Tibial nerve (tissue), 4 donors: ENCODE measurements at regions not wholly inside any gene's neighbourhood (a gene's known extent, or its start where the extent isn't known, plus 50 kb on each side); places are given as distances from the start of the nearest gene placed in this dataset.

Experiments
- DNase-seq, 2 donors: peaks; one replicate each; pipeline ENCODE4 v3.0.0-alpha.2; 2019; ENCODE audit warnings: low spot score in 2 of 2
- H3K27ac ChIP-seq, 4 donors: fragments of 200-600 bp; sonication (generic) in 3 of 4; one replicate each; pipeline ENCODE4 v1.5.1; 2017 to 2019; ENCODE audit warnings: mild to moderate bottlenecking in 1 of 4
- H3K27me3 ChIP-seq, 2 donors: fragments of 200-600 bp; sonication (generic) in 1 of 2; one replicate each; pipeline versions ENCODE4 v1.5.1 to v1.6.0; 2017 to 2019
- H3K36me3 ChIP-seq, 3 donors: fragments of 200-600 bp; sonication (generic); one replicate each; pipeline ENCODE4 v1.5.1; 2018 to 2019
- H3K4me1 ChIP-seq, 4 donors: fragments of 200-600 bp; sonication (generic) in 3 of 4; one replicate each; pipeline ENCODE4 v1.5.1; 2017 to 2019
- H3K4me3 ChIP-seq, 4 donors: fragments of 200-600 bp; sonication (generic) in 3 of 4; one replicate each; pipeline ENCODE4 v1.5.1; 2017 to 2019; ENCODE audit warnings: mild to moderate bottlenecking in 1 of 4, moderate library complexity in 1 of 4
- H3K9me3 ChIP-seq, 4 donors: fragments of 200-600 bp; sonication (generic) in 3 of 4; one replicate each; pipeline ENCODE4 v1.5.1; 2017 to 2019
- CTCF ChIP-seq, 5 experiments: fragments of 200-600 bp in 3 of 5; fragments of 450-650 bp in 2 of 5; sonication (generic) in 3 of 5; IDR thresholded peaks; one replicate each; pipeline ENCODE4 v1.5.1; 2016 to 2019; ENCODE audit warnings: antibody characterized with exemption in 5 of 5, mild to moderate bottlenecking in 3 of 5, moderate library complexity in 2 of 5
- EP300 ChIP-seq, 2 donors: sonication (generic); formaldehyde crosslinking; IDR thresholded peaks; one replicate each; pipeline ENCODE4 v1.6.1; 2017; ENCODE audit warnings: antibody characterized with exemption in 2 of 2, mild to moderate bottlenecking in 1 of 2
- POLR2A ChIP-seq, 2 donors: fragments of 450-650 bp; IDR thresholded peaks; one replicate each; pipeline ENCODE4 v1.6.1; 2017; ENCODE audit warnings: antibody characterized with exemption in 2 of 2, mild to moderate bottlenecking in 2 of 2, moderate library complexity in 2 of 2
- WGBS, 2 donors: methylation state at CpG; one replicate each; pipeline ENCODE4 v1.1.5; 2018; 5-methylcytosine and 5-hydroxymethylcytosine counted together

GRCh38 chr10:121310151-121310711, 288.0 kb downstream of the FGFR2 start:
- H3K4me3 ChIP-seq = no peak overlapping the region

GRCh38 chr10:121311812-121312443, 286.3 kb downstream of the FGFR2 start:
- H3K4me1 ChIP-seq = peaks cover 0 to 8% (median 0%) of the 10 kb centered on the region in 4 donors
- DNase-seq = no peak
- no peak for TF ChIP-seq CTCF (IDR thresholded peaks at IDR 0.05)
- TF ChIP-seq POLR2A (IDR thresholded peaks at IDR 0.05) = no peak
- no peak for TF ChIP-seq EP300 (IDR thresholded peaks at IDR 0.05)
- no peaks in the 10 kb centered on the region for H3K9me3 ChIP-seq
- WGBS, 2 donors = 45 to 52% methylated on average over 7 of the region's 7 CpGs
- no peaks in the 10 kb centered on the region for H3K36me3 ChIP-seq
- H3K4me3 ChIP-seq = no peak overlapping the region
- no peak overlapping the region for H3K27ac ChIP-seq
- no peaks in the 10 kb centered on the region for H3K27me3 ChIP-seq

More at GRCh38 chr10:121310151-121310711, 288.0 kb downstream of the FGFR2 start:
- WGBS, 2 donors = 45 to 55% methylated on average over 9 of the region's 9 CpGs
- H3K4me1 ChIP-seq = peaks cover 0 to 8% (median 0%) of the 10 kb centered on the region in 4 donors
- H3K27ac ChIP-seq = no peak overlapping the region
- no peaks in the 10 kb centered on the region for H3K36me3 ChIP-seq
- no peak for DNase-seq
- no peaks in the 10 kb centered on the region for H3K9me3 ChIP-seq
- no peaks in the 10 kb centered on the region for H3K27me3 ChIP-seq
- TF ChIP-seq POLR2A (IDR thresholded peaks at IDR 0.05) (no peak), EP300 (IDR thresholded peaks at IDR 0.05) (no peak), CTCF (IDR thresholded peaks at IDR 0.05) (no peak)

- no peak for TF ChIP-seq EP300 (IDR thresholded peaks at IDR 0.05)
- no peak for TF ChIP-seq CTCF (IDR thresholded peaks at IDR 0.05)
- TF ChIP-seq POLR2A (IDR thresholded peaks at IDR 0.05) = no peak
- WGBS, 2 donors = 6 to 13% methylated on average over 5 of the region's 5 CpGs
- H3K4me1 ChIP-seq = peaks cover 0 to 8% (median 0%) of the 10 kb centered on the region in 4 donors
- no peak for DNase-seq
- no peaks in the 10 kb centered on the region for H3K9me3 ChIP-seq
- H3K27me3 ChIP-seq = no peaks in the 10 kb centered on the region
- no peaks in the 10 kb centered on the region for H3K36me3 ChIP-seq
- H3K4me3 ChIP-seq = no peak overlapping the region
- H3K27ac ChIP-seq = no peak overlapping the region
These were observed 285.7 kb downstream of the FGFR2 start for GRCh38 chr10:121312587-121312986.

- Histone ChIP-seq H3K27me3 (no peaks in the 10 kb centered on the region), H3K4me1 (peaks cover 0 to 8% (median 0%) of the 10 kb centered on the region in 4 donors), H3K36me3 (no peaks in the 10 kb centered on the region), H3K27ac (no peak overlapping the region), H3K9me3 (peaks cover 0 to 1% (median 0%) of the 10 kb centered on the region in 4 donors), H3K4me3 (no peak overlapping the region)
- no peak for DNase-seq
- TF ChIP-seq EP300 (IDR thresholded peaks at IDR 0.05) (no peak), POLR2A (IDR thresholded peaks at IDR 0.05) (no peak), CTCF (IDR thresholded peaks at IDR 0.05) (no peak)
- WGBS, 2 donors = 44 to 53% methylated on average over 17 of the region's 17 CpGs
These were observed 284.9 kb downstream of the FGFR2 start for GRCh38 chr10:121313119-121313875.

GRCh38 chr10:121316432-121316831, 281.8 kb downstream of the FGFR2 start:
- Histone ChIP-seq H3K27ac (no peak overlapping the region), H3K9me3 (peaks cover 0 to 7% (median 0%) of the 10 kb centered on the region in 4 donors), H3K27me3 (no peaks in the 10 kb centered on the region), H3K36me3 (no peaks in the 10 kb centered on the region), H3K4me1 (peaks cover 0 to 8% (median 0%) of the 10 kb centered on the region in 4 donors), H3K4me3 (no peak overlapping the region)
- 83% methylated on average over 3 of the region's 3 CpGs for WGBS, 2 donors
- TF ChIP-seq POLR2A (IDR thresholded peaks at IDR 0.05) (no peak), CTCF (IDR thresholded peaks at IDR 0.05) (no peak), EP300 (IDR thresholded peaks at IDR 0.05) (no peak)
- DNase-seq = no peak
